GM23338 (cell line): ENCODE measurements at regions not wholly inside any gene's neighbourhood (a gene's known extent, or its start where the extent isn't known, plus 50 kb on each side); places are given as distances from the start of the nearest gene placed in this dataset.

ENCODE experiments used
- ATAC-seq: fragments of 200-7000 bp; cut with Tn5 transposase; 3 replicates; pipeline ENCODE4 v1.9.1; 2020
- DNase-seq: peaks from one replicate; pipeline ENCODE4 v3.0.0-alpha.2; 2015; ENCODE audit warnings: low spot score
- H2AFZ ChIP-seq: fragments of 200-600 bp; sonication (generic); 2 replicates; pipeline ENCODE4 v1.8.0; 2016; ENCODE audit warnings: antibody characterized with exemption, mild to moderate bottlenecking, moderate library complexity
- H3F3A ChIP-seq: fragments of 200-600 bp; sonication (generic); replicated peaks from 2 replicates; pipeline ENCODE4 v1.8.0; 2017; ENCODE audit warnings: antibody characterized with exemption, mixed run types, low read depth
- H3K27ac ChIP-seq: fragments of 200-600 bp; sonication (generic); 2 replicates; pipeline ENCODE4 v1.6.1; 2016; ENCODE audit warnings: low read depth
- H3K27me3 ChIP-seq: fragments of 200-600 bp; sonication (generic); 2 replicates; pipeline ENCODE4 v1.8.0; 2016; ENCODE audit warnings: mild to moderate bottlenecking, mixed run types, moderate library complexity; ENCODE audit not compliant: insufficient read depth
- H3K36me3 ChIP-seq: fragments of 200-600 bp; sonication (generic); 2 replicates; pipeline ENCODE4 v1.8.0; 2016; ENCODE audit warnings: mild to moderate bottlenecking; ENCODE audit not compliant: insufficient read depth
- H3K4me1 ChIP-seq: fragments of 200-600 bp; sonication (generic); 2 replicates; pipeline ENCODE4 v1.8.0; 2016; ENCODE audit warnings: mild to moderate bottlenecking, moderate library complexity; ENCODE audit not compliant: insufficient read depth
- H3K4me2 ChIP-seq: fragments of 200-600 bp; sonication (generic); 2 replicates; pipeline ENCODE4 v1.7.1; 2017; ENCODE audit warnings: mixed run types
- H3K4me3 ChIP-seq: fragments of 200-600 bp; sonication (generic); 2 replicates; pipeline ENCODE4 v1.6.1; 2016; ENCODE audit warnings: mixed run types
- H3K79me2 ChIP-seq: fragments of 200-600 bp; sonication (generic); replicated peaks from 2 replicates; pipeline ENCODE4 v1.8.0; 2017; ENCODE audit warnings: mild to moderate bottlenecking; ENCODE audit not compliant: insufficient read depth
- H3K9me2 ChIP-seq: fragments of 200-600 bp; sonication (generic); 2 replicates; pipeline ENCODE4 v1.8.0; 2017; ENCODE audit not compliant: insufficient read depth
- H4K20me1 ChIP-seq: fragments of 200-600 bp; sonication (generic); replicated peaks from 2 replicates; pipeline ENCODE4 v1.8.0; 2017; ENCODE audit warnings: mild to moderate bottlenecking; ENCODE audit not compliant: insufficient read depth
- H3K27ac Mint-ChIP-seq: 2 replicates; pipeline ENCODE4 v1.8.0; 2020; ENCODE audit warnings: inconsistent platforms, mild to moderate bottlenecking, moderate library complexity, mixed read lengths
- H3K27me3 Mint-ChIP-seq: 3 replicates; pipeline ENCODE4 v1.8.0; 2022; ENCODE audit warnings: low read depth, mild to moderate bottlenecking, moderate library complexity, mixed read lengths, inconsistent platforms; ENCODE audit not compliant: insufficient read depth, poor library complexity
- H3K36me3 Mint-ChIP-seq: 3 replicates; pipeline ENCODE4 v1.8.0; 2021; ENCODE audit warnings: low read depth, mild to moderate bottlenecking, inconsistent platforms, moderate library complexity, mixed read lengths
- H3K4me1 Mint-ChIP-seq: 3 replicates; pipeline ENCODE4 v1.8.0; 2020; ENCODE audit warnings: mild to moderate bottlenecking, inconsistent platforms, mixed read lengths
- H3K4me3 Mint-ChIP-seq: 3 replicates; pipeline ENCODE4 v1.8.0; 2021; ENCODE audit warnings: moderate library complexity, mild to moderate bottlenecking, inconsistent platforms, mixed read lengths
- H3K9me3 Mint-ChIP-seq: 3 replicates; pipeline ENCODE4 v1.8.0; 2020; ENCODE audit warnings: moderate library complexity, mild to moderate bottlenecking, inconsistent platforms, mixed read lengths
- CREB1 ChIP-seq: fragments of 250-450 bp; sonication (Bioruptor Pico); IDR thresholded peaks from 2 replicates; pipeline ENCODE4 v1.5.0; 2020; ENCODE audit warnings: low read depth, mild to moderate bottlenecking, moderate library complexity
- ETS1 ChIP-seq: IDR thresholded peaks from 2 replicates; pipeline ENCODE4 v1.6.1; 2016; ENCODE audit warnings: antibody characterized with exemption
- EZH2 ChIP-seq: fragments of 200-600 bp; sonication (generic); IDR thresholded peaks from one replicate; pipeline ENCODE4 v1.8.0; 2017; ENCODE audit warnings: antibody characterized with exemption, mild to moderate bottlenecking, low read depth; ENCODE audit not compliant: unreplicated experiment
- JUNB ChIP-seq: IDR thresholded peaks from one replicate; pipeline ENCODE4 v1.6.1; 2016; ENCODE audit warnings: antibody characterized with exemption; ENCODE audit not compliant: unreplicated experiment
- REST ChIP-seq: IDR thresholded peaks from one replicate; pipeline ENCODE4 v1.6.1; 2018; ENCODE audit warnings: antibody characterized with exemption; ENCODE audit not compliant: unreplicated experiment
- STAT1 ChIP-seq: IDR thresholded peaks from one replicate; pipeline ENCODE4 v1.6.1; 2016; ENCODE audit warnings: antibody characterized with exemption; ENCODE audit not compliant: unreplicated experiment
- ZNF114 ChIP-seq: fragments of 250-450 bp; sonication (Bioruptor Pico); IDR thresholded peaks from 2 replicates; pipeline ENCODE4 v1.5.0; 2020; ENCODE audit warnings: mild to moderate bottlenecking, moderate library complexity
- ZNF331 ChIP-seq: fragments of 250-450 bp; sonication (Bioruptor Pico); IDR thresholded peaks from 2 replicates; pipeline ENCODE4 v1.5.0; 2020; ENCODE audit warnings: low read depth, mild to moderate bottlenecking, moderate library complexity

DNA sequence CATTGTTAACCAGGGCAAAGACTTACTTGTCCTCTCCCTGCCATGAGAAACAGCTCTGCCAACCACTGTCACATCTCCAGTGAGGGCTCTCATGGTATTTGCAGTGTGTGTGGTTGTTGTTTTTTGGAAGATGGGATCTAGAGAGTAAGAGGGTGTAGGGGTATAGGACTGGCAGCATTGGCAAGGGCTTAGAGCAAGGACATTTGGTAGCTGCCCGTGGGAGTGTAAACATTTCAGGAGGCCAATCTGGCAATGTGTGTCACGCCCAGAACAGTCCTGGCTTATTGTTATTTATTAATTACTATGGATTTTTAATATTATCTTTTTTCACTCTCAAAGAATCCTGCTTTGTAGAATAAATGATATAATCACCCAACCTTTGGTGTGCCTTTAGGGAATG is 90.5 kb downstream of the TMEM17 start:
- H2AFZ ChIP-seq = no peak overlapping the region

GRCh38 chr2:62415019-62415431 is 91.0 kb downstream of the TMEM17 start:
- ATAC-seq (no peak), DNase-seq (no peak)
- Mint-ChIP-seq H3K9me3 (no peaks in the 10 kb centered on the region; the same call in 2 of the 3 replicates), H3K27me3 (peaks cover 9% of the 10 kb centered on the region), H3K27ac (no peak overlapping the region), H3K4me3 (no peak overlapping the region), H3K4me1 (peaks cover 13% of the 10 kb centered on the region; the same call in 2 of the 3 replicates), H3K36me3 (no peaks in the 10 kb centered on the region; the same call in 2 of the 3 replicates)
- Histone ChIP-seq H3K9me2 (no peaks in the 10 kb centered on the region), H4K20me1 (no peaks in the 10 kb centered on the region), H3K4me1 (peaks cover 14% of the 10 kb centered on the region), H3K79me2 (no peaks in the 10 kb centered on the region), H2AFZ (no peak overlapping the region), H3K36me3 (no peaks in the 10 kb centered on the region), H3K4me3 (no peak overlapping the region), H3K27ac (no peak overlapping the region), H3F3A (0 out of 2 replicates have a peak, but pooled peaks cover 3% of the 10 kb centered on the region), H3K27me3 (no peaks in the 10 kb centered on the region), H3K4me2 (no peak overlapping the region)
- TF ChIP-seq ZNF331 = no peak
- no peak for TF ChIP-seq ETS1
- TF ChIP-seq CREB1 (CRISPR knock-in tag) = no peak
- TF ChIP-seq ZNF114 = no peak
- no peak for TF ChIP-seq STAT1

More for the DNA sequence above, 90.5 kb downstream of the TMEM17 start:
- no peak for TF ChIP-seq EZH2
- TF ChIP-seq ETS1 = no peak
- no peak for TF ChIP-seq ZNF331
- TF ChIP-seq REST = no peak
- no peak for TF ChIP-seq JUNB
- no peak for TF ChIP-seq CREB1 (CRISPR knock-in tag)
- no peak for TF ChIP-seq STAT1
- no peak for ATAC-seq
- peaks cover 1% of the 10 kb centered on the region; the same call in 2 of the 3 replicates for H3K9me3 Mint-ChIP-seq
- Histone ChIP-seq H3K27me3 (no peaks in the 10 kb centered on the region), H3K4me3 (no peak overlapping the region), H3K27ac (no peak overlapping the region), H3K4me1 (peaks cover 14% of the 10 kb centered on the region), H3K4me2 (no peak overlapping the region), H3K9me2 (no peaks in the 10 kb centered on the region), H3K36me3 (no peaks in the 10 kb centered on the region), H3F3A (0 out of 2 replicates have a peak, but pooled peaks cover 3% of the 10 kb centered on the region), H3K79me2 (no peaks in the 10 kb centered on the region), H4K20me1 (no peaks in the 10 kb centered on the region)
- H3K4me1 Mint-ChIP-seq = peaks cover 13% of the 10 kb centered on the region; the same call in 2 of the 3 replicates
- no peaks in the 10 kb centered on the region; the same call in 2 of the 3 replicates for H3K36me3 Mint-ChIP-seq
- H3K4me3 Mint-ChIP-seq = no peak overlapping the region
- no peak overlapping the region for H3K27ac Mint-ChIP-seq
- DNase-seq = no peak
- H3K27me3 Mint-ChIP-seq = peaks cover 9% of the 10 kb centered on the region
